A673 (cell line): ENCODE measurements at regions not wholly inside any gene's neighbourhood (a gene's known extent, or its start where the extent isn't known, plus 50 kb on each side); places are given as distances from the start of the nearest gene placed in this dataset.

ENCODE experiments used
- EZH2 ChIP-seq: fragments of 200-600 bp; sonication (generic); IDR thresholded peaks from 2 replicates; pipeline ENCODE4 v1.6.1; 2017; ENCODE audit warnings: borderline replicate concordance, low read depth, mild to moderate bottlenecking, mixed read lengths, antibody characterized with exemption, low read length; ENCODE audit not compliant: poor library complexity, severe bottlenecking
- TF ChIP-seq, protein P1 (sequence below): fragments of 300-800, 200-600 bp; sonication (generic); conservative IDR thresholded peaks from 2 replicates; pipeline ENCODE4 v1.5.1; 2017; ENCODE audit warnings: low read depth, mild to moderate bottlenecking, antibody characterized with exemption, low read length, moderate library complexity, mixed read lengths

DNA sequence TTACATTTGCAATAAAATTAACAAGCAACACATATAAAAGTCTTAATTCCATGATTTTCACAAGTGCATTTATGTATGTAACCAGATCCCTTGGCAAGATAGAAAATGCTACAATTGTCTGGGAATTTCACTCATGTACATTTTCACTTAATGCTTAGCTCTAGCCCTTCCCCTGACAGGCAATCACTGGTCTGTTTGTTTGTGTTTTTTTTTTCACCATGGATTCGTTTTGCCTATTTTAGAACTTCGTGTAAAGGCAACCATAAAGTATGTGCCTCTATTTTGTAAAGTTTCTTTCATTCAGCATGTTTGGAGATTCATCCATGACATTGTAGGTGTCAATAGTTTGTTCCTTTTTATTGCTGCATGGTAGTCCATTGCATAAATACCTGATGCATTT lies 260.9 kb upstream of the SLCO3A1 start:
- TF ChIP-seq, protein P1, sequence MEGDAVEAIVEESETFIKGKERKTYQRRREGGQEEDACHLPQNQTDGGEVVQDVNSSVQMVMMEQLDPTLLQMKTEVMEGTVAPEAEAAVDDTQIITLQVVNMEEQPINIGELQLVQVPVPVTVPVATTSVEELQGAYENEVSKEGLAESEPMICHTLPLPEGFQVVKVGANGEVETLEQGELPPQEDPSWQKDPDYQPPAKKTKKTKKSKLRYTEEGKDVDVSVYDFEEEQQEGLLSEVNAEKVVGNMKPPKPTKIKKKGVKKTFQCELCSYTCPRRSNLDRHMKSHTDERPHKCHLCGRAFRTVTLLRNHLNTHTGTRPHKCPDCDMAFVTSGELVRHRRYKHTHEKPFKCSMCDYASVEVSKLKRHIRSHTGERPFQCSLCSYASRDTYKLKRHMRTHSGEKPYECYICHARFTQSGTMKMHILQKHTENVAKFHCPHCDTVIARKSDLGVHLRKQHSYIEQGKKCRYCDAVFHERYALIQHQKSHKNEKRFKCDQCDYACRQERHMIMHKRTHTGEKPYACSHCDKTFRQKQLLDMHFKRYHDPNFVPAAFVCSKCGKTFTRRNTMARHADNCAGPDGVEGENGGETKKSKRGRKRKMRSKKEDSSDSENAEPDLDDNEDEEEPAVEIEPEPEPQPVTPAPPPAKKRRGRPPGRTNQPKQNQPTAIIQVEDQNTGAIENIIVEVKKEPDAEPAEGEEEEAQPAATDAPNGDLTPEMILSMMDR = no peak
- no peak for TF ChIP-seq EZH2
